LNCAP (cell line): ENCODE measurements at regions not wholly inside any gene's neighbourhood (a gene's known extent, or its start where the extent isn't known, plus 50 kb on each side); places are given as distances from the start of the nearest gene placed in this dataset.

ENCODE experiments used
- CTCF ChIP-seq: fragments of 450-650 bp; IDR thresholded peaks from 2 replicates; pipeline ENCODE4 v1.5.1; 2017; ENCODE audit warnings: mild to moderate bottlenecking

DNA sequence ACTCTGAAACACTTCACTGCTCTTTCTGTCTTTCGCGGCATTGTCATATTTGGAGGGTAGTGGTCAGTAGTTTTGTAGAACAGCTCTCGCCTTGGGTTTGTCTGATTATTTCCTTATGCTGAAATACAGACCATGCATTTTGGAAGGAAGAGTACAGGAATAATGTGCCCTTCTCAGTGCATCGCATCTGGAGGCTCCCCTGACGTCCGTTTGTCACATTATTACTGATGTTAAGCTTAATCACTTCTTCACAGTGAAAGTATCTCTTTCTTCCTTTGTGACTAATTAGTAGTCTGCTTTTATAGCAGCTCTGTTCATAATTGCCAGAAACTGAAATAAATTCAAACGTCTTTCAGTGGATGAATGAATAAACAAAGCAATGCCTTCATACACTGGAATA, 85.7 kb upstream of the CXADR start:
- TF ChIP-seq CTCF = no peak

DNA sequence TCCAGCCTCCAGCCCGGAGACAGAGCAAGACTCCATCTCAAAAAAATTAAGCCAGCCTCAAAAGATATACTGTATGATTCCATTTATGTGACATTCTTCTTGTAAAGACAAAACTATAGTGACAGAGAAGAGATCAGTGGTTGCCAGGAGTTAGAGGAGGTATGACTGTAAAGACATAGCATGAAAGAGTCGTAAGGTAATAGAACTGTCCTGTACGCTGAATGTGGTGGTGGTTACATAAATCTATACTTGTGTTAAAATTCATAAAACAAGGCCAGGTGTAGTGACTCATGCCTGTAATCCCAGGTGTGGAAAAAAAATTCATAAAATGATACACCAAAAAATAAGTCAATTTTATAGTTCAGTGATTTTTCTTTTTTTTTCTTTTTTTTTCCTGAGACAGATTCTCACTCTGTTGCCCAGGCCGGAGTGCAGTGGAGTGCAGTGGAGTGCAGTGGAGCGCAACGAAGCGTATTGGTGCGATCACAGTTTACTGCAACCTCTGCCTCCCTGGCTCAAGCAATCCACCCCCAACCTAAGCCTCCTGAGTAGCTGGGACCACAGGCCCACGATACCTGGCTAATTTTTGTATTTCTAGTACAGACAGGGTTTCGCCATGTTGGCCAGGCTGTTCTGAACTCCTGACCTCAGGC, 84.9 kb upstream of the CXADR start:
- no peak for TF ChIP-seq CTCF

DNA sequence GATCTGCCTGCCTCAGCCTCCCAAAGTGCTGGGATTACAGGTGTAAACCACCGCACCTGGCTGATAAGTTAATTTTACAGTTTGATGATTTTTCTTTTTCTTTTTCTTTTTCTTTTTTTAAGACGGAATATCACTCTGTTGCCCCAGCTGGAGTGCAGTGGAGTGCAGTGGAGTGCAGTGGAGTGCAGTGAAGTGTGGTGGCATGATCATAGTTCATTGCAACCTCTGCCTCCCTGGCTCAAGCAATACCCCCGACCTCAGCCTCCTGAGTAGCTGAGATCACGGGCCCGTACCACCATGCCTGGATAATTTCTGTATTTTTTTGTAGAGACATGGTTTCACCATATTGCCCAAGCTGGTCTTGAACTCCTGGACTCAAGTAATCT, 84.4 kb upstream of the CXADR start:
- TF ChIP-seq CTCF = no peak

- no peak for TF ChIP-seq CTCF
Measured at GRCh38 chr21:17428980-17429379, 83.9 kb upstream of the CXADR start.

DNA sequence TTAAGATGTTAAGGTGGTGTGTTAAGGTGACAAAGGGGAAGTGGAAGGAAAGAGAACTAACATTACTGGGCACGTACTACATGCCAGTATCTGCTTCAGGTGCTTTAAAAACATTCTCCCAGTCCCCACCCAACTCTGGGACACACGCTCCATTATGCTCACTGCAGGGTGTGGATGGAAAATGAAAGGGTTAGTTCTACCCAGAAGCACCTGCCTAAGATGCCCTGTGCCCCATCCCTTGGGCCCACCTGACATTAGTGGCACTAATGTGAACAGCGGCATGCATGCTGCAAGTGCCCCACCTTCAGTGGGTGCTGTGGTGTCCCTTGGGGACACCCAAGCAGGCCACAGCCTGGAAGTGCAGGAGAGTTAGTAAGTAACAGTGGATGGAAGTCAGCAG, 82.9 kb upstream of the CXADR start:
- TF ChIP-seq CTCF = no peak

DNA sequence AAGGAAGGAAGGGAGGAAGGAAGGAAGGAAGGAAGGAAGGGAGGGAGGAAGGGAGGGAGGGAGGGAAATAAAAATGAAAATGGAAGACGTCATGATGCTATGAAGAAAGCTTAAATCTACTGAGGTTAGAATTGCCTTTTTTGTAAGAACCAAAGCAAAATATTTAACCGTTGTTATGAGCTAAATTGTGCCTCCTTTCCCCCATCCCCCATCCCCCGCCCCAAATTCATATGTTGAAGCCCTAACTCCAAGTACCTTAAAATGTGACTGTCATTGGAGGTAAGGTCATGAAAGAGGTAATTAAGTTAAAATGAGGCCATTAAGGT, 80.1 kb upstream of the CXADR start:
- TF ChIP-seq CTCF = no peak

DNA sequence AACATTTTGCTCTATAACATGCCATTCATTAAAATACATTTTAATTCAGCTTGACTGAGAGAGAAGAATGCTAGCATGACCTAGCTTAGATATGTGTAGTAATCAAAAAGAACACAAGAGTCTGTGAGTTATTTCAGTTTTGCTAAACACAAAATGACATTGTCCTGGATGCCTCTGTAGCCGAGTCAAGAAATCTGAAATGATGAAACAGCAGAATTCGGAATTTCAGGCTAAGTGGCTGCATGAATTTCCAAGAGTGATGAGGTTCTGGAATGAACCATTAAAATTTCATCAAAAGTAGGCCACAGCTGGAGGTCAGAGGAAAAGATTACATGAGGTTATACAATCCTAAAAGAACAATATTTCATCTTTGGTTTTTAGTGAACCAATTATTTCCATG, 79.1 kb upstream of the CXADR start:
- no peak for TF ChIP-seq CTCF
